ENCODE measurements at regions not wholly inside any gene's neighbourhood (a gene's known extent, or its start where the extent isn't known, plus 50 kb on each side); places are given as distances from the start of the nearest gene placed in this dataset.

GRCh38 chr5:145708169-145708568 is 127.0 kb downstream of the PRELID2 start:
- no peaks in the 10 kb centered on the region for H3K36me3 Mint-ChIP-seq
- H3K4me1 Mint-ChIP-seq (ENCODE audit: low read depth) = no peaks in the 10 kb centered on the region
- no peaks in the 10 kb centered on the region for H3K27me3 Mint-ChIP-seq
- DNase-seq = no peak
- H3K27ac Mint-ChIP-seq = no peak overlapping the region
- H3K4me3 Mint-ChIP-seq = no peak overlapping the region
- intact Hi-C loops (cut with micrococcal nuclease) = no loop called here
- CTCF ChIA-PET = interaction anchor here (1.3 kb wide), 1 partner anchor 11 kb away, joined by 4 read pairs; no protein-coding TSS in a partner anchor
- POLR2A ChIA-PET = no interaction called here
- no peaks in the 10 kb centered on the region for H3K9me3 Mint-ChIP-seq

GRCh38 chr5:145704724-145705123 is 130.4 kb downstream of the PRELID2 start:
- intact Hi-C loops (cut with micrococcal nuclease) = no loop called here
- H3K9me3 Mint-ChIP-seq = no peaks in the 10 kb centered on the region
- no peak for DNase-seq
- no peaks in the 10 kb centered on the region for H3K27me3 Mint-ChIP-seq
- H3K4me3 Mint-ChIP-seq = no peak overlapping the region
- no peaks in the 10 kb centered on the region for H3K36me3 Mint-ChIP-seq
- no peaks in the 10 kb centered on the region for H3K4me1 Mint-ChIP-seq (ENCODE audit: low read depth)
- H3K27ac Mint-ChIP-seq = no peak overlapping the region
- POLR2A ChIA-PET = no interaction called here
- CTCF ChIA-PET = interaction anchor here (0.6 to 0.7 kb wide), 3 partner anchors 18 to 66 kb away, joined by 3 read pairs; no protein-coding TSS in a partner anchor

- no peaks in the 10 kb centered on the region for H3K36me3 Mint-ChIP-seq
- H3K4me3 Mint-ChIP-seq = no peak overlapping the region
- H3K27ac Mint-ChIP-seq = no peak overlapping the region
- no peaks in the 10 kb centered on the region for H3K4me1 Mint-ChIP-seq (ENCODE audit: low read depth)
- no peak for DNase-seq
- ChIA-PET POLR2A (no interaction called here), CTCF (no interaction called here)
- no peaks in the 10 kb centered on the region for H3K27me3 Mint-ChIP-seq
- intact Hi-C loops (cut with micrococcal nuclease) = no loop called here
- no peaks in the 10 kb centered on the region for H3K9me3 Mint-ChIP-seq
Measured at GRCh38 chr5:145703856-145704255, 131.3 kb downstream of the PRELID2 start.

- H3K36me3 Mint-ChIP-seq = no peaks in the 10 kb centered on the region
- DNase-seq = no peak
- H3K27ac Mint-ChIP-seq = no peak overlapping the region
- H3K4me1 Mint-ChIP-seq (ENCODE audit: low read depth) = no peaks in the 10 kb centered on the region
- H3K4me3 Mint-ChIP-seq = no peak overlapping the region
- CTCF ChIA-PET = interaction anchor here (0.8 kb wide), 1 partner anchor 125 kb away, joined by 3 read pairs; no protein-coding TSS in a partner anchor
- intact Hi-C loops (cut with micrococcal nuclease) = no loop called here
- H3K27me3 Mint-ChIP-seq = no peaks in the 10 kb centered on the region
- H3K9me3 Mint-ChIP-seq = no peaks in the 10 kb centered on the region
- POLR2A ChIA-PET = no interaction called here
Measured at GRCh38 chr5:145701404-145701803, 133.7 kb downstream of the PRELID2 start.

GRCh38 chr5:145699846-145700245 is 135.3 kb downstream of the PRELID2 start:
- CTCF ChIA-PET = no interaction called here

GRCh38 chr5:145697251-145697990 is 137.7 kb downstream of the PRELID2 start:
- no peaks in the 10 kb centered on the region for H3K9me3 Mint-ChIP-seq
- intact Hi-C loops (cut with micrococcal nuclease) = loop anchor here (1.0 to 2.0 kb wide), 2 partner anchors 128 to 351 kb away; no protein-coding TSS in a partner anchor
- no peak overlapping the region for H3K4me3 Mint-ChIP-seq
- ChIA-PET CTCF (interaction anchor here (0.6 to 2.1 kb wide), 8 partner anchors 8 to 433 kb away, joined by 3 to 20 read pairs (median 4); no protein-coding TSS in a partner anchor), POLR2A (no interaction called here)
- no peaks in the 10 kb centered on the region for H3K36me3 Mint-ChIP-seq
- no peaks in the 10 kb centered on the region for H3K4me1 Mint-ChIP-seq (ENCODE audit: low read depth)
- H3K27me3 Mint-ChIP-seq = no peaks in the 10 kb centered on the region
- no peak overlapping the region for H3K27ac Mint-ChIP-seq
- peak; percentile 35 for DNase-seq

More at GRCh38 chr5:145699846-145700245, 135.3 kb downstream of the PRELID2 start:
- H3K27ac Mint-ChIP-seq = no peak overlapping the region
- no peak for DNase-seq
- H3K36me3 Mint-ChIP-seq = no peaks in the 10 kb centered on the region
- intact Hi-C loops (cut with micrococcal nuclease) = no loop called here
- POLR2A ChIA-PET = no interaction called here
- H3K27me3 Mint-ChIP-seq = no peaks in the 10 kb centered on the region
- H3K4me1 Mint-ChIP-seq (ENCODE audit: low read depth) = no peaks in the 10 kb centered on the region
- H3K4me3 Mint-ChIP-seq = no peak overlapping the region
- no peaks in the 10 kb centered on the region for H3K9me3 Mint-ChIP-seq

GRCh38 chr5:145689235-145689634 is 145.9 kb downstream of the PRELID2 start:
- no peak for DNase-seq
- H3K27ac Mint-ChIP-seq = no peak overlapping the region
- no peaks in the 10 kb centered on the region for H3K36me3 Mint-ChIP-seq
- intact Hi-C loops (cut with micrococcal nuclease) = no loop called here
- ChIA-PET POLR2A (no interaction called here), CTCF (interaction anchor here (0.6 kb wide), 1 partner anchor 9 kb away, joined by 3 read pairs; no protein-coding TSS in a partner anchor)
- H3K4me3 Mint-ChIP-seq = no peak overlapping the region
- H3K9me3 Mint-ChIP-seq = no peaks in the 10 kb centered on the region
- no peaks in the 10 kb centered on the region for H3K27me3 Mint-ChIP-seq
- no peaks in the 10 kb centered on the region for H3K4me1 Mint-ChIP-seq (ENCODE audit: low read depth)

GRCh38 chr5:145687943-145688342 is 147.2 kb downstream of the PRELID2 start:
- no peaks in the 10 kb centered on the region for H3K27me3 Mint-ChIP-seq
- no peak for DNase-seq
- ChIA-PET POLR2A (no interaction called here), CTCF (no interaction called here)
- no peak overlapping the region for H3K27ac Mint-ChIP-seq
- no peak overlapping the region for H3K4me3 Mint-ChIP-seq
- no peaks in the 10 kb centered on the region for H3K4me1 Mint-ChIP-seq (ENCODE audit: low read depth)
- H3K9me3 Mint-ChIP-seq = no peaks in the 10 kb centered on the region
- intact Hi-C loops (cut with micrococcal nuclease) = no loop called here
- no peaks in the 10 kb centered on the region for H3K36me3 Mint-ChIP-seq

GRCh38 chr5:145685417-145685816 is 149.7 kb downstream of the PRELID2 start:
- CTCF ChIA-PET = interaction anchor here (1.5 kb wide), 1 partner anchor 140 kb away, joined by 5 read pairs; no protein-coding TSS in a partner anchor
- intact Hi-C loops (cut with micrococcal nuclease) = no loop called here
- POLR2A ChIA-PET = interaction anchor here (0.6 kb wide), 1 partner anchor 387 kb away, joined by 3 read pairs; no protein-coding TSS in a partner anchor
- DNase-seq = no peak
- no peaks in the 10 kb centered on the region for H3K27me3 Mint-ChIP-seq
- H3K36me3 Mint-ChIP-seq = no peaks in the 10 kb centered on the region
- H3K4me3 Mint-ChIP-seq = no peak overlapping the region
- H3K9me3 Mint-ChIP-seq = no peaks in the 10 kb centered on the region
- no peak overlapping the region for H3K27ac Mint-ChIP-seq
- no peaks in the 10 kb centered on the region for H3K4me1 Mint-ChIP-seq (ENCODE audit: low read depth)

- CTCF ChIA-PET = interaction anchor here (0.6 to 0.8 kb wide), 2 partner anchors 142 to 144 kb away, joined by 3 read pairs; no protein-coding TSS in a partner anchor
- POLR2A ChIA-PET = no interaction called here
- H3K36me3 Mint-ChIP-seq = no peaks in the 10 kb centered on the region
- no peaks in the 10 kb centered on the region for H3K27me3 Mint-ChIP-seq
- intact Hi-C loops (cut with micrococcal nuclease) = no loop called here
- DNase-seq = no peak
- H3K27ac Mint-ChIP-seq = no peak overlapping the region
- no peaks in the 10 kb centered on the region for H3K9me3 Mint-ChIP-seq
- H3K4me1 Mint-ChIP-seq (ENCODE audit: low read depth) = no peaks in the 10 kb centered on the region
- H3K4me3 Mint-ChIP-seq = no peak overlapping the region
Measured at GRCh38 chr5:145683431-145683830, 151.7 kb downstream of the PRELID2 start.

GRCh38 chr5:145682197-145682899 is 152.8 kb downstream of the PRELID2 start:
- Mint-ChIP-seq H3K4me1 (ENCODE audit: low read depth) (no peaks in the 10 kb centered on the region), H3K9me3 (no peaks in the 10 kb centered on the region), H3K4me3 (no peak overlapping the region), H3K27me3 (no peaks in the 10 kb centered on the region), H3K36me3 (no peaks in the 10 kb centered on the region), H3K27ac (no peak overlapping the region)
- intact Hi-C loops (cut with micrococcal nuclease) = no loop called here
- ChIA-PET CTCF (interaction anchor here (0.8 to 1.8 kb wide), 6 partner anchors 15 to 1479 kb away, joined by 3 to 18 read pairs (median 4); no protein-coding TSS in a partner anchor), POLR2A (no interaction called here)
- DNase-seq = no peak

- DNase-seq = peak; percentile 43
- Mint-ChIP-seq H3K4me3 (no peak overlapping the region), H3K27ac (no peak overlapping the region), H3K4me1 (ENCODE audit: low read depth) (no peaks in the 10 kb centered on the region), H3K27me3 (no peaks in the 10 kb centered on the region), H3K9me3 (no peaks in the 10 kb centered on the region), H3K36me3 (no peaks in the 10 kb centered on the region)
- ChIA-PET CTCF (interaction anchor here (1.0 to 1.8 kb wide), 5 partner anchors 14 to 1478 kb away, joined by 3 to 18 read pairs (median 4); no protein-coding TSS in a partner anchor), POLR2A (no interaction called here)
- intact Hi-C loops (cut with micrococcal nuclease) = loop anchor here (1.0 to 2.0 kb wide), 4 partner anchors 144 to 1479 kb away; no protein-coding TSS in a partner anchor
Measured at GRCh38 chr5:145681686-145682085, 153.5 kb downstream of the PRELID2 start.

Measured in activated CD4-positive, alpha-beta memory T cell treated with anti-CD3 and anti-CD28 coated beads for 36 hours (primary cell).